Keratinocyte (primary cell): ENCODE measurements at regions not wholly inside any gene's neighbourhood (a gene's known extent, or its start where the extent isn't known, plus 50 kb on each side); places are given as distances from the start of the nearest gene placed in this dataset.

Experiments used
- EZH2 ChIP-seq: IDR thresholded peaks from one replicate; pipeline ENCODE4 v1.6.1; 2012; ENCODE audit warnings: inconsistent platforms, mild to moderate bottlenecking, low read length, moderate library complexity
- TF ChIP-seq, protein P1 (sequence below), 3 experiments: IDR thresholded peaks in 1 of 3; conservative IDR thresholded peaks in 1 of 3; optimal IDR thresholded peaks in 1 of 3; 2 replicates in 2 of 3; 3 replicates in 1 of 3; pipeline versions ENCODE3 to v1.5.1; 2011; ENCODE audit warnings: low read length in 3 of 3, mild to moderate bottlenecking in 3 of 3, moderate library complexity in 2 of 3, control low read depth in 1 of 3, inconsistent platforms in 1 of 3; ENCODE audit not compliant: insufficient read depth in 2 of 3; ENCODE audit errors: extremely low read depth in 1 of 3

- TF ChIP-seq EZH2 = no peak
- TF ChIP-seq, protein P1, sequence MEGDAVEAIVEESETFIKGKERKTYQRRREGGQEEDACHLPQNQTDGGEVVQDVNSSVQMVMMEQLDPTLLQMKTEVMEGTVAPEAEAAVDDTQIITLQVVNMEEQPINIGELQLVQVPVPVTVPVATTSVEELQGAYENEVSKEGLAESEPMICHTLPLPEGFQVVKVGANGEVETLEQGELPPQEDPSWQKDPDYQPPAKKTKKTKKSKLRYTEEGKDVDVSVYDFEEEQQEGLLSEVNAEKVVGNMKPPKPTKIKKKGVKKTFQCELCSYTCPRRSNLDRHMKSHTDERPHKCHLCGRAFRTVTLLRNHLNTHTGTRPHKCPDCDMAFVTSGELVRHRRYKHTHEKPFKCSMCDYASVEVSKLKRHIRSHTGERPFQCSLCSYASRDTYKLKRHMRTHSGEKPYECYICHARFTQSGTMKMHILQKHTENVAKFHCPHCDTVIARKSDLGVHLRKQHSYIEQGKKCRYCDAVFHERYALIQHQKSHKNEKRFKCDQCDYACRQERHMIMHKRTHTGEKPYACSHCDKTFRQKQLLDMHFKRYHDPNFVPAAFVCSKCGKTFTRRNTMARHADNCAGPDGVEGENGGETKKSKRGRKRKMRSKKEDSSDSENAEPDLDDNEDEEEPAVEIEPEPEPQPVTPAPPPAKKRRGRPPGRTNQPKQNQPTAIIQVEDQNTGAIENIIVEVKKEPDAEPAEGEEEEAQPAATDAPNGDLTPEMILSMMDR (optimal IDR thresholded peaks at IDR 0.05 in 1 of 3, IDR thresholded peaks at IDR 0.05 in 1 of 3, conservative IDR thresholded peaks at IDR 0.05 in 1 of 3; ENCODE audit: extremely low read depth in 1 of 3, insufficient read depth in 2 of 3, low read length in 3 of 3) = no peak
Observed at GRCh38 chr18:40314199-40314598, 1640.8 kb upstream of the PIK3C3 start.
